ENCODE measurements at regions not wholly inside any gene's neighbourhood (a gene's known extent, or its start where the extent isn't known, plus 50 kb on each side); places are given as distances from the start of the nearest gene placed in this dataset.

DNA sequence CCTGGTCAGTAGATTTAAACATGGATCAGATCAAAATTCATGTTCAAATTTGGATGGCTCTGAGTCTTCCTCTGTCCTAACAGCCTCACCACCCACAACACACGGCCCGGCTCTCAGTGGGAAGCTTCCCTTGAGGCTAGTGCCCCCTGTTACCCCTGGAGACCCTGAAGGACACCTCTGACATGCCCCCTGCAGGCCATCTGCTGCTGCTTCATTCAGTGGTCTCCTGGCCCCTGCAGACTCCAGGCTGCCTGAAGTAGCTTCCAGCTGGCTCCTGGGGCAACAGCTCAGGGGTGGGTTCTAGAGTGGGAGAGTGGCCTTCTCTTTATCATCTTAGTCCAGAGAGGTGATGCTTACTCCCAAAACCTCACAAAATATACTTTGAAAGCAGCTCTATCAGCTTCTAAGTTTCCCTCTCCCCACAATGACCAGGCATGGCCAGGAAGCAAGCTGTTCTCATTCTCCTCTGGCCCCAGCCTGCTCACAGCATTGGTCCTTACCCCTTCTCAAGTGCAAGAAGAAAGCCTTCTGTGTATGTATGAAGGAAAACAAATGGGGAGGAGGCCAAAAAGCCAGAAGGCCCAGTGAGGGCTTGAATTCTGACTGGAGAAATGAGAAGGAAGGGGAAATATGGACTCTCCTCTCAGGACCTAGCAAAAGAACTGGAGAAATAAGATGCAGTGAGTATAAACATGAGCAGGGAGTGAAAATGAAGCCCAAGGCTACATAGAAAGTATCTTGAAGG is 189.6 kb upstream of the INHBA start:
- TF ChIP-seq, protein P1, sequence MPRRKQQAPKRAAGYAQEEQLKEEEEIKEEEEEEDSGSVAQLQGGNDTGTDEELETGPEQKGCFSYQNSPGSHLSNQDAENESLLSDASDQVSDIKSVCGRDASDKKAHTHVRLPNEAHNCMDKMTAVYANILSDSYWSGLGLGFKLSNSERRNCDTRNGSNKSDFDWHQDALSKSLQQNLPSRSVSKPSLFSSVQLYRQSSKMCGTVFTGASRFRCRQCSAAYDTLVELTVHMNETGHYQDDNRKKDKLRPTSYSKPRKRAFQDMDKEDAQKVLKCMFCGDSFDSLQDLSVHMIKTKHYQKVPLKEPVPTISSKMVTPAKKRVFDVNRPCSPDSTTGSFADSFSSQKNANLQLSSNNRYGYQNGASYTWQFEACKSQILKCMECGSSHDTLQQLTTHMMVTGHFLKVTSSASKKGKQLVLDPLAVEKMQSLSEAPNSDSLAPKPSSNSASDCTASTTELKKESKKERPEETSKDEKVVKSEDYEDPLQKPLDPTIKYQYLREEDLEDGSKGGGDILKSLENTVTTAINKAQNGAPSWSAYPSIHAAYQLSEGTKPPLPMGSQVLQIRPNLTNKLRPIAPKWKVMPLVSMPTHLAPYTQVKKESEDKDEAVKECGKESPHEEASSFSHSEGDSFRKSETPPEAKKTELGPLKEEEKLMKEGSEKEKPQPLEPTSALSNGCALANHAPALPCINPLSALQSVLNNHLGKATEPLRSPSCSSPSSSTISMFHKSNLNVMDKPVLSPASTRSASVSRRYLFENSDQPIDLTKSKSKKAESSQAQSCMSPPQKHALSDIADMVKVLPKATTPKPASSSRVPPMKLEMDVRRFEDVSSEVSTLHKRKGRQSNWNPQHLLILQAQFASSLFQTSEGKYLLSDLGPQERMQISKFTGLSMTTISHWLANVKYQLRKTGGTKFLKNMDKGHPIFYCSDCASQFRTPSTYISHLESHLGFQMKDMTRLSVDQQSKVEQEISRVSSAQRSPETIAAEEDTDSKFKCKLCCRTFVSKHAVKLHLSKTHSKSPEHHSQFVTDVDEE (CRISPR knock-in tag; IDR thresholded peaks at IDR 0.05): no peak
- TF ChIP-seq PPARA (CRISPR knock-in tag; IDR thresholded peaks at IDR 0.05; ENCODE audit: borderline replicate concordance): no peak
- no peak for TF ChIP-seq SNAI2 (CRISPR knock-in tag; IDR thresholded peaks at IDR 0.05)
- TF ChIP-seq TCF4 (CRISPR knock-in tag; IDR thresholded peaks at IDR 0.05; ENCODE audit: borderline replicate concordance): no peak
- TF ChIP-seq, protein P2, sequence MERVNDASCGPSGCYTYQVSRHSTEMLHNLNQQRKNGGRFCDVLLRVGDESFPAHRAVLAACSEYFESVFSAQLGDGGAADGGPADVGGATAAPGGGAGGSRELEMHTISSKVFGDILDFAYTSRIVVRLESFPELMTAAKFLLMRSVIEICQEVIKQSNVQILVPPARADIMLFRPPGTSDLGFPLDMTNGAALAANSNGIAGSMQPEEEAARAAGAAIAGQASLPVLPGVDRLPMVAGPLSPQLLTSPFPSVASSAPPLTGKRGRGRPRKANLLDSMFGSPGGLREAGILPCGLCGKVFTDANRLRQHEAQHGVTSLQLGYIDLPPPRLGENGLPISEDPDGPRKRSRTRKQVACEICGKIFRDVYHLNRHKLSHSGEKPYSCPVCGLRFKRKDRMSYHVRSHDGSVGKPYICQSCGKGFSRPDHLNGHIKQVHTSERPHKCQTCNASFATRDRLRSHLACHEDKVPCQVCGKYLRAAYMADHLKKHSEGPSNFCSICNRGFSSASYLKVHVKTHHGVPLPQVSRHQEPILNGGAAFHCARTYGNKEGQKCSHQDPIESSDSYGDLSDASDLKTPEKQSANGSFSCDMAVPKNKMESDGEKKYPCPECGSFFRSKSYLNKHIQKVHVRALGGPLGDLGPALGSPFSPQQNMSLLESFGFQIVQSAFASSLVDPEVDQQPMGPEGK (CRISPR knock-in tag; IDR thresholded peaks at IDR 0.05; ENCODE audit: borderline replicate concordance): no peak
- no peak for TF ChIP-seq GLIS3 (CRISPR knock-in tag; IDR thresholded peaks at IDR 0.05)
- no peak for TF ChIP-seq BACH2 (CRISPR knock-in tag; IDR thresholded peaks at IDR 0.05; ENCODE audit: borderline replicate concordance)
- no peak for TF ChIP-seq ZFP30 (CRISPR knock-in tag; IDR thresholded peaks at IDR 0.05)
- TF ChIP-seq ZFP3 (CRISPR knock-in tag; IDR thresholded peaks at IDR 0.05): no peak
- TF ChIP-seq ZNF70 (CRISPR knock-in tag; IDR thresholded peaks at IDR 0.05): no peak
- no peak for TF ChIP-seq TOX (CRISPR knock-in tag; IDR thresholded peaks at IDR 0.05; ENCODE audit: borderline replicate concordance)
- TF ChIP-seq OSR1 (CRISPR knock-in tag; IDR thresholded peaks at IDR 0.05): no peak
- TF ChIP-seq ARNTL (CRISPR knock-in tag; IDR thresholded peaks at IDR 0.05; ENCODE audit: borderline replicate concordance, low read depth): no peak
- TF ChIP-seq, protein P3, sequence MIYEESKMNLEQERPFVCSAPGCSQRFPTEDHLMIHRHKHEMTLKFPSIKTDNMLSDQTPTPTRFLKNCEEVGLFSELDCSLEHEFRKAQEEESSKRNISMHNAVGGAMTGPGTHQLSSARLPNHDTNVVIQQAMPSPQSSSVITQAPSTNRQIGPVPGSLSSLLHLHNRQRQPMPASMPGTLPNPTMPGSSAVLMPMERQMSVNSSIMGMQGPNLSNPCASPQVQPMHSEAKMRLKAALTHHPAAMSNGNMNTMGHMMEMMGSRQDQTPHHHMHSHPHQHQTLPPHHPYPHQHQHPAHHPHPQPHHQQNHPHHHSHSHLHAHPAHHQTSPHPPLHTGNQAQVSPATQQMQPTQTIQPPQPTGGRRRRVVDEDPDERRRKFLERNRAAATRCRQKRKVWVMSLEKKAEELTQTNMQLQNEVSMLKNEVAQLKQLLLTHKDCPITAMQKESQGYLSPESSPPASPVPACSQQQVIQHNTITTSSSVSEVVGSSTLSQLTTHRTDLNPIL (CRISPR knock-in tag; IDR thresholded peaks at IDR 0.05; ENCODE audit: low read depth): no peak
- no peak for TF ChIP-seq RARB (CRISPR knock-in tag; IDR thresholded peaks at IDR 0.05)
- TF ChIP-seq ZNF565 (CRISPR knock-in tag; conservative IDR thresholded peaks at IDR 0.05; ENCODE audit: low read depth): no peak
- TF ChIP-seq ZNF8 (CRISPR knock-in tag; IDR thresholded peaks at IDR 0.05): no peak
- TF ChIP-seq, protein P4, sequence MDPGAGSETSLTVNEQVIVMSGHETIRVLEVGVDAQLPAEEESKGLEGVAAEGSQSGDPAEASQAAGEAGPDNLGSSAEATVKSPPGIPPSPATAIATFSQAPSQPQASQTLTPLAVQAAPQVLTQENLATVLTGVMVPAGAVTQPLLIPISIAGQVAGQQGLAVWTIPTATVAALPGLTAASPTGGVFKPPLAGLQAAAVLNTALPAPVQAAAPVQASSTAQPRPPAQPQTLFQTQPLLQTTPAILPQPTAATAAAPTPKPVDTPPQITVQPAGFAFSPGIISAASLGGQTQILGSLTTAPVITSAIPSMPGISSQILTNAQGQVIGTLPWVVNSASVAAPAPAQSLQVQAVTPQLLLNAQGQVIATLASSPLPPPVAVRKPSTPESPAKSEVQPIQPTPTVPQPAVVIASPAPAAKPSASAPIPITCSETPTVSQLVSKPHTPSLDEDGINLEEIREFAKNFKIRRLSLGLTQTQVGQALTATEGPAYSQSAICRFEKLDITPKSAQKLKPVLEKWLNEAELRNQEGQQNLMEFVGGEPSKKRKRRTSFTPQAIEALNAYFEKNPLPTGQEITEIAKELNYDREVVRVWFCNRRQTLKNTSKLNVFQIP (CRISPR knock-in tag; IDR thresholded peaks at IDR 0.05; ENCODE audit: borderline replicate concordance, low read depth): no peak
- TF ChIP-seq ESRRG (CRISPR knock-in tag; IDR thresholded peaks at IDR 0.05): no peak
- peak; percentile 40; the same call in 2 of the 3 replicates for ATAC-seq

DNA sequence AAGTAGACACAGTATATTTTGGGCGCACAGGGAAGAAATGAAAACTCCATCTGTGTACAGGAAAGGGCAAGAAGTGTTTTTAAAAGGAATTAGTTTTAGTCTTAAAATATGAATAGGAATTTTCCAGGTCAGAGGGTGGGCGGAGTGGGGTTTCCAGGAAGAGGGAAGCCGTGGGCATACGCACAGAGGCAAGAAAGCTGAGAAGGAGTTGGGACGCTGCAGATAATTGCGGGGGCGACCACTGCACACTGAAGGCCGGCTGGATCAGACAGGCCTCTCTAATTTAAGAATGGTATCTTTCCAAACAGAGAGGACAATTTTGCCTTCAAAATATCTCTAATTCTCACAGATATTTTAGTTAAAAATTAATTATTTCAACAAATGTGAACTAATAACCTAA is 189.1 kb upstream of the INHBA start:
- ATAC-seq: no peak
- TF ChIP-seq OSR1 (CRISPR knock-in tag; IDR thresholded peaks at IDR 0.05): no peak
- TF ChIP-seq, protein P5, sequence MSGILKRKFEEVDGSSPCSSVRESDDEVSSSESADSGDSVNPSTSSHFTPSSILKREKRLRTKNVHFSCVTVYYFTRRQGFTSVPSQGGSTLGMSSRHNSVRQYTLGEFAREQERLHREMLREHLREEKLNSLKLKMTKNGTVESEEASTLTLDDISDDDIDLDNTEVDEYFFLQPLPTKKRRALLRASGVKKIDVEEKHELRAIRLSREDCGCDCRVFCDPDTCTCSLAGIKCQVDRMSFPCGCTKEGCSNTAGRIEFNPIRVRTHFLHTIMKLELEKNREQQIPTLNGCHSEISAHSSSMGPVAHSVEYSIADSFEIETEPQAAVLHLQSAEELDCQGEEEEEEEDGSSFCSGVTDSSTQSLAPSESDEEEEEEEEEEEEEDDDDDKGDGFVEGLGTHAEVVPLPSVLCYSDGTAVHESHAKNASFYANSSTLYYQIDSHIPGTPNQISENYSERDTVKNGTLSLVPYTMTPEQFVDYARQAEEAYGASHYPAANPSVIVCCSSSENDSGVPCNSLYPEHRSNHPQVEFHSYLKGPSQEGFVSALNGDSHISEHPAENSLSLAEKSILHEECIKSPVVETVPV (CRISPR knock-in tag; IDR thresholded peaks at IDR 0.05): no peak
- no peak for TF ChIP-seq ZFP3 (CRISPR knock-in tag; IDR thresholded peaks at IDR 0.05)
- TF ChIP-seq ZFP30 (CRISPR knock-in tag; IDR thresholded peaks at IDR 0.05): no peak
- TF ChIP-seq ISL1 (CRISPR knock-in tag; IDR thresholded peaks at IDR 0.05): no peak
- TF ChIP-seq TCF4 (CRISPR knock-in tag; IDR thresholded peaks at IDR 0.05; ENCODE audit: borderline replicate concordance): no peak
- no peak for TF ChIP-seq RARB (CRISPR knock-in tag; IDR thresholded peaks at IDR 0.05)
- no peak for TF ChIP-seq SNAI2 (CRISPR knock-in tag; IDR thresholded peaks at IDR 0.05)
- TF ChIP-seq ARNTL (CRISPR knock-in tag; IDR thresholded peaks at IDR 0.05; ENCODE audit: borderline replicate concordance, low read depth): no peak
- no peak for TF ChIP-seq GLIS3 (CRISPR knock-in tag; IDR thresholded peaks at IDR 0.05)
- TF ChIP-seq CSDC2 (CRISPR knock-in tag; IDR thresholded peaks at IDR 0.05): no peak
- no peak for TF ChIP-seq ESRRG (CRISPR knock-in tag; IDR thresholded peaks at IDR 0.05)
- no peak for TF ChIP-seq TOX (CRISPR knock-in tag; IDR thresholded peaks at IDR 0.05; ENCODE audit: borderline replicate concordance)
- TF ChIP-seq, protein P4 (CRISPR knock-in tag; IDR thresholded peaks at IDR 0.05; ENCODE audit: borderline replicate concordance, low read depth): no peak
- no peak for TF ChIP-seq ZNF8 (CRISPR knock-in tag; IDR thresholded peaks at IDR 0.05)
- TF ChIP-seq, protein P3 (CRISPR knock-in tag; IDR thresholded peaks at IDR 0.05; ENCODE audit: low read depth): no peak
- TF ChIP-seq ZNF70 (CRISPR knock-in tag; IDR thresholded peaks at IDR 0.05): no peak

Measured in SK-N-SH treated with all-trans-retinoic acid at 6 μM for 48 hours (cell line).